SJSA1 (cell line): ENCODE measurements at regions not wholly inside any gene's neighbourhood (a gene's known extent, or its start where the extent isn't known, plus 50 kb on each side); places are given as distances from the start of the nearest gene placed in this dataset.

Source experiments
- DNase-seq, 2 experiments: peaks; one replicate each; pipeline ENCODE4 v3.0.0-alpha.2; 2015 to 2020; ENCODE audit warnings: low spot score in 2 of 2, low read depth in 1 of 2
- H3K27ac ChIP-seq: fragments of 250-450 bp; sonication (Bioruptor Pico); 2 replicates; pipeline ENCODE4 v1.5.1; 2020; ENCODE audit warnings: mild to moderate bottlenecking, moderate library complexity
- H3K27me3 ChIP-seq: fragments of 250-450 bp; sonication (Bioruptor Pico); replicated peaks from 2 replicates; pipeline ENCODE4 v1.5.1; 2020; ENCODE audit warnings: mild to moderate bottlenecking, moderate library complexity
- H3K36me3 ChIP-seq: fragments of 250-450 bp; sonication (Bioruptor Pico); 2 replicates; pipeline ENCODE4 v1.5.1; 2020; ENCODE audit warnings: mild to moderate bottlenecking
- H3K4me1 ChIP-seq: fragments of 250-450 bp; sonication (Bioruptor Pico); replicated peaks from 2 replicates; pipeline ENCODE4 v1.6.1; 2021; ENCODE audit warnings: mild to moderate bottlenecking
- H3K4me3 ChIP-seq: fragments of 250-450 bp; sonication (Bioruptor Pico); 2 replicates; pipeline ENCODE4 v1.5.1; 2020; ENCODE audit warnings: mild to moderate bottlenecking
- H3K9me3 ChIP-seq: fragments of 250-450 bp; sonication (Bioruptor Pico); replicated peaks from 2 replicates; pipeline ENCODE4 v1.5.1; 2020; ENCODE audit warnings: mild to moderate bottlenecking

- H3K9me3 ChIP-seq, result no peaks in the 10 kb centered on the region
- H3K4me1 ChIP-seq, result no peaks in the 10 kb centered on the region
- H3K4me3 ChIP-seq, result no peak overlapping the region
- H3K27me3 ChIP-seq, result peaks cover 10% of the 10 kb centered on the region; the same call in 1 of the 2 replicates
- H3K27ac ChIP-seq, result no peak overlapping the region
- H3K36me3 ChIP-seq, result no peaks in the 10 kb centered on the region
- no peak for DNase-seq
Observed at GRCh38 chr18:34970106-34970505, 71.1 kb upstream of the MAPRE2 start.

DNA sequence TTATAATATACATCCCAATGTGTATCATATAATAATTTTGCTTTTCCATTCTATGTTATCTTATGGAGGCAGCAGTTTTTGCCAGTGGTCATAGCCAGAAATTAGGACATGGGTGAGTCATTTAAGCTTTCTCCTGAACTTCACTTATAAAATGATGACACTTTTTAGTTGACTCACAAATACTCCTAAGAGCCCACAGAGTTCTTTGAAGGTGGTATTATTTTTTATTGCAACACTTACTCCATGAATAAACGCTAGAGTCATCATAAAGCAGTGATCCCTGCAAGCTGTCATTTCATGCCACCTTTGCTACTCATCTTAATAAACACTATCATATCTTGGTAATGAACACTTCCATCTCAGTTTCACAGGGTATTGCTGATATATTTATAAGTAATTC lies 69.9 kb upstream of the MAPRE2 start:
- DNase-seq, result no peak

GRCh38 chr18:34972765-34973414 lies 68.3 kb upstream of the MAPRE2 start:
- no peaks in the 10 kb centered on the region for H3K9me3 ChIP-seq
- no peak overlapping the region for H3K4me3 ChIP-seq
- H3K36me3 ChIP-seq, result no peaks in the 10 kb centered on the region
- DNase-seq, result no peak
- peaks cover 21% of the 10 kb centered on the region for H3K27me3 ChIP-seq
- peaks cover 13% of the 10 kb centered on the region for H3K4me1 ChIP-seq
- H3K27ac ChIP-seq, result no peak overlapping the region

More for the DNA sequence above, 69.9 kb upstream of the MAPRE2 start:
- no peaks in the 10 kb centered on the region for H3K4me1 ChIP-seq
- no peaks in the 10 kb centered on the region for H3K36me3 ChIP-seq
- H3K27ac ChIP-seq, result no peak overlapping the region
- peaks cover 12% of the 10 kb centered on the region for H3K27me3 ChIP-seq
- H3K9me3 ChIP-seq, result no peaks in the 10 kb centered on the region
- H3K4me3 ChIP-seq, result no peak overlapping the region

DNA sequence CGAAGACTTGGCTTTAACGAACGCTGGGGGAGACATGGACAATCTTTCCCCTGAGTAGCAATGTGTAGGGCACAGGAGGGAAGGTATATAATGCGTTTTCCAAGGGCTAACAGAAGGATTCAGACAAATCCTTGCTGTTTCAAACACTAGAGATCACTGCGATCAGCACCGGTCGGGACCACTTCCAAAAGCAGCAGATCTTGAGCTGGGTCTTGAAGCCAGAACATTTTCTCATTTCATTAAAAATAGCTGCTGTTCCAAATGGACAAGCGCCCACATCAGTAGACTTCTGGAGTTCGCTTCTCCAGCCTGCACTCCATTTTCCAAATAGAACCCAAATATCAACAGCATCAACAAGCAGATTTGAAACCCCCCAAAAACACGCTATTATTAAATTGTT lies 65.1 kb upstream of the MAPRE2 start:
- Histone ChIP-seq H3K27me3 (peaks cover 20% of the 10 kb centered on the region), H3K4me1 (peaks cover 26% of the 10 kb centered on the region), H3K4me3 (no peak overlapping the region), H3K27ac (no peak overlapping the region), H3K36me3 (no peaks in the 10 kb centered on the region), H3K9me3 (no peaks in the 10 kb centered on the region)
- no peak for DNase-seq

DNA sequence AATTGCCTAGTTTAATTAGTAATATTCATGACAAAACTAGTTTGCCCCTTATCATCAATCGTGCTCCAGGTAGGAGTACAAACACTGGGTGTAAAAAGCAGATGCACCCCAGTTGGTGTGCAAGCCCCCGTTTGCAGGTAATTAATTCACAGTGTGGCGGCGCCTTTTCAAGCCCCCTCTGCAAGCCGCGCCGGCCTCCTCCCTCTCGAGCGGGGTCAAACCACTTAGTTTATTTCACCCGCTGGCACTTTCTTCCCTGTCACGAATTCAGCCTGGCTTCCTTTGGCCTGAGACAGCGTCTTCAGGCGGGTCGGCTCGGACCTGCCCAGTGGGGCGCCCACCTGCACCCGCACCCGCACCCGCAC lies 64.7 kb upstream of the MAPRE2 start:
- Histone ChIP-seq H3K9me3 (no peaks in the 10 kb centered on the region), H3K27me3 (peaks cover 16% of the 10 kb centered on the region), H3K4me1 (peaks cover 26% of the 10 kb centered on the region)

DNA sequence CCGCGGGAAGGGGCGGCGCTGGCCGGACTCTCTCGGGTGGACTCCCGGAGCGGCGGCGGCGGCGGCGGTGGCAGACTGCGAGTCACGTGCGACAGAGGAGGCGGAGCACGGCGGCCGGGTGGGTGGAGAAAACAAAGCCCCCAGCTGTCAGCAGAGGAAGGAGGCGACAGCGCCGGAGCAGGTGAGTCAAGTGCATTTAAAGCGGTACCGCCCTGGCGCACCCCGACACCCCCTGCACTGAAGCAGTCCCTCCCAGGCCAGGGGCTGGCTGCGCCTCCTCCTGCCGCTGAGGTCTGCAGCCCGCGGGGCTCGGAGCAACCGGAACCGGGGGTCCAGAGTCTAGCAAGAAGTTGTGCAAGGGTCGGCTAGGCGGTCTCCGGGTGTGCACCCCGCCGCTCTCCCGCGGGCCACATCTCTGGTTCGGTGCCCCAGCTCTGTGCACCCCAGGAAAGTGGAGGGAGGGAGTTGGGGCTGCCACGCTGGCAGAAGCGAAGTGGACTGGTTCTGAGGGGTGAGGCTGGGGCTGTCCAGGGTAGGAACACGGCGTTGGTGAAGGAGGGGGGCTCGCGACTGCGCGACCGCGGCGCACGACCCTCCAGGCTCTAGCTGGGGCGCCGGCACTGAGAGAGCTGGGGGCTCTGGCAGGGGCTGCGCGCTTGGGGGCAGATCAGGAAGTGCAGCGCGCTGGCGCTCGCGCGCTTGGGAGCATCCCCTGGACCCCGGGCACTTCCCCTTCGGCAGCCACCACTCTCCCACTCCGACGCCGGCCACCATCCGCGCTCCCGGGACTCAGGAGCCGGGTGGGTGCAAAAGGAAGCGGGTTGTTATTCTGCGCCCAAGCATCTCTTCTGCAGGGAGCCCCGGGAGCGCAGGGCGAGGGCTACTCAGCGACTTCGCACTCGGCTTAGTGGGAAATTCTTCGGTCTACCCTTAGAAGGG lies 64.0 kb upstream of the MAPRE2 start:
- Histone ChIP-seq H3K27me3 (peaks cover 16% of the 10 kb centered on the region), H3K4me3 (peak overlapping the region; percentile 42), H3K27ac (no peak overlapping the region), H3K36me3 (no peaks in the 10 kb centered on the region), H3K4me1 (peaks cover 26% of the 10 kb centered on the region), H3K9me3 (no peaks in the 10 kb centered on the region)
- peak; percentile 32 to 59 for DNase-seq

More for the DNA sequence above, 64.7 kb upstream of the MAPRE2 start:
- DNase-seq, result no peak
- H3K27ac ChIP-seq, result no peak overlapping the region
- no peaks in the 10 kb centered on the region for H3K36me3 ChIP-seq
- H3K4me3 ChIP-seq, result peak overlapping the region; percentile 42

DNA sequence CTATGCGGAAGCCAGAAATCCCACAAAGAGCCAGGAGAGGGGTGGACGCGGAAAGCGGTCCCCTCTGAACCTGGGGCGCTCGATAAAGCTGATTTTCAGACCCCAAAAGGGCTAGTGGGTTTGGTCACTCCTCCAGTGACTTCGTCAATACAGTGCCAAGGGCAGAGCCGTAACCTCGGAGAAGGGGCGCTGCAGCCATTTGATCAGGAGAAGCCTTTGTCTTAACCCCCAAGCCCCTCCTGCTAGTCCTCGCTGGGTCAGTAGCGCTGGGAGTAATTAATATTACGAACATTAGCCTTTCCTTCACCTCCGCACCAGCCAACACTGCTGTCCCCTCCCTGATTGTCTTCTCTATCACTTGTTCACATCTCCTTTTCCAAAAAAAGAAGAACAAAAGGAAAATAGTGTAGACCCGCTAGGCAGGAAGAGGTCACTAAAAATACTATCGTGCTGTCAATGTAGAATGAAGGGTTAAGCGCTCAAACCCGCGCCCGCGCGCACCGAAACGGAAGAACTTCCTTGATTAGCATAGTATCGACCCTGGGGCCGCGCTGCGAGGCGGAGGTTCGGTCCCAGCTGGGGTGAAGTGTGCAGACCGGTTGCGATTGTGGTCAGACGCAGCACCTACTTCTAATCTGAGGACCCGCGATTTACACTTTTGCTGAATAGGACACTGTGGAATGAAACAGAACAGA lies 63.2 kb upstream of the MAPRE2 start:
- peak in 1 of 2 experiments; percentile 29 for DNase-seq
- H3K27ac ChIP-seq, result no peak overlapping the region; the same call in 1 of the 2 replicates
- H3K27me3 ChIP-seq, result peaks cover 16% of the 10 kb centered on the region
- H3K4me3 ChIP-seq, result peak overlapping the region; percentile 42
- no peaks in the 10 kb centered on the region for H3K36me3 ChIP-seq
- peaks cover 26% of the 10 kb centered on the region for H3K4me1 ChIP-seq
- H3K9me3 ChIP-seq, result no peaks in the 10 kb centered on the region

- Histone ChIP-seq H3K27ac (peak overlapping the region; percentile 54), H3K36me3 (no peaks in the 10 kb centered on the region), H3K27me3 (peaks cover 15% of the 10 kb centered on the region), H3K4me3 (peak overlapping the region; percentile 42), H3K4me1 (peaks cover 26% of the 10 kb centered on the region), H3K9me3 (no peaks in the 10 kb centered on the region)
- DNase-seq, result no peak
Observed at GRCh38 chr18:34978533-34978893, 62.7 kb upstream of the MAPRE2 start.

DNA sequence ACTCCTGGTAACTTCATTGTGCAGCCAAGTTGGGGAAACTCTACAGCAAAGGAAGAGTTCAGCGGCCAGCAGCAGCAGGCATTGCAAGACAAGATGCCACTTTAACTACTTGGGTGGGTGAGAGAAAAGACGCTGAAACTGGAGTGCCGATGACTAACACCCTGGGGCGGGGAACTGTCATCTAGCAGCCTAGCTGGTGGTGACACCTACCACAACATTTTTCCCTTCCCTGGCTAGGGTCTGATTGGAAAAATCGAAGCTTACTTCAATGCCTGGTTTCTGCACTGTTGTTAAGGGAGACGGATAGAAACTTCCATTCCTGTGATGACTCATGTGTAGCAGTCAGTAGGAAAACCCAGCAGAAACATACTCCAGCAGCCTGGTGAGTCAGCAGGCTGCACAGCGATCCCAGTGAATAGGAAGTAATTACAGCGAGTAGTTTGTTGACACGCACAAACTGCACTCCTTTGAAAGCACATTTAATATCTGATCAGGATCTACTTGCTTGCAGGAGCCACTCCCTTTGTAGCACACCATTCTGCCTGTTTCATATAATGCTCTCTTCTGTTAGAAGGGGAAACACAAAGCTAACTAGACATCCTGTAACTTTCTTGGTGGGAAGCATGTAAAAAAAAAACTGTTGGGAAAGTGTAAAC lies 62.1 kb upstream of the MAPRE2 start:
- peak; percentile 91 to 94 for DNase-seq
- no peaks in the 10 kb centered on the region for H3K36me3 ChIP-seq
- peak overlapping the region; percentile 54 for H3K27ac ChIP-seq
- H3K9me3 ChIP-seq, result no peaks in the 10 kb centered on the region
- H3K4me1 ChIP-seq, result peaks cover 26% of the 10 kb centered on the region
- peak overlapping the region; percentile 42 for H3K4me3 ChIP-seq
- peaks cover 10% of the 10 kb centered on the region for H3K27me3 ChIP-seq

DNA sequence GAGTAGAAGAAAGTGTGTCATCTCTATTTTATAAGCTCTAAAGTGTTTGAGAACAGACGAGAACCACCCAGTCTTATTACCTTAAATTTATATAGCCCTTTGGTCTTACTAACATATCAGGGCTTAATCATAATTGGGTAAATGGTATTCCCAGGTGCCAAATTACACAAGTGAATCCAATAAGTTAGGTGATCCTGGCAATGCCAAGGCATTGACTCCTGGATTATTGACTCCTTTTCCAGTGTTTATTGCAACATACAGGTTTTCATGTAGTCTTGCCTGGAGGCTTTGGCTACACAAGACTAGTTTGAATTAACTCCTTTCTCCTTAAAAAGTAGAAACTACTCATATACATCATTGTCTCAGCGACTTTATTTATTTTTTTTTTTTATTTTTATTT lies 59.7 kb upstream of the MAPRE2 start:
- Histone ChIP-seq H3K4me3 (no peak overlapping the region), H3K9me3 (no peaks in the 10 kb centered on the region), H3K36me3 (no peaks in the 10 kb centered on the region), H3K27ac (no peak overlapping the region), H3K4me1 (peaks cover 26% of the 10 kb centered on the region), H3K27me3 (peaks cover 7% of the 10 kb centered on the region)
- DNase-seq, result no peak

DNA sequence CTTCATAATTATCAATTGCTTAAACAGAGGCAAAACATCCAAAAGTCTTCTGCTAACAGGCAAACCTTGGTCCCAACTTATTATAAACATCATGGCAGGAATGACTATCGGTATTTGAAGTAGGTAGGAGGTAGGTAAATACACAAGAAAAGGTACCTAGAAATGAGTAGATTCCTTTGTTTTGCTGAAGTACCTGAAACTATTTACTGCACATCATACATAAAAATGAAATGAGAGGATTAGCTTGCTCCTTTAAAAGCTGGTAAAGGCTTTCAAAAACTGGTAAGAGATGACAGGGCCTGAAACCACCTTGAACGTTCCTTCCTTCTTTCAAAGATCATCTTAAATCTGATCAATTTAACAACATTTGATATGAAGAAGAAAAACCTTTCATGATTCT lies 55.2 kb upstream of the MAPRE2 start:
- H3K4me3 ChIP-seq, result no peak overlapping the region
- no peaks in the 10 kb centered on the region for H3K27me3 ChIP-seq
- no peaks in the 10 kb centered on the region for H3K9me3 ChIP-seq
- no peak overlapping the region for H3K27ac ChIP-seq
- DNase-seq, result no peak
- H3K4me1 ChIP-seq, result no peaks in the 10 kb centered on the region
- H3K36me3 ChIP-seq, result no peaks in the 10 kb centered on the region

DNA sequence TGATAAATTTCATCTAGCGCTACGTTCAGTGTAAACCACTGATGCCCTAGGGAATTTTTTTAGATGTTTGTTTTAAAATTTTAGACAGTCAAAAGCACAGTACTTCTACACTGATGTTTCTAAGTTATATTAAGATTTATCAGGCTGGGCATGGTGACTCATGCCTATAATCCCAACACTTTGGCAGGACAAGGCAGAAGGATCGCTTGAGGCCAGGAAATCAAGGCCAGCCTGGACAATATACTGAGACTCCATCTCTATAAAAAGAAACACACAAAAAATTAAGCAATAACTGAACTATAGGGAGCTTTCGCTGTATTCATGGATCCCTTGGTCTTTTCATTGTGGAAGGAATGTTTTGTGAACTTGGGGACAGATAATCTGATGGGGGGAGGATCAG lies 50.6 kb upstream of the MAPRE2 start:
- no peaks in the 10 kb centered on the region for H3K4me1 ChIP-seq
- no peaks in the 10 kb centered on the region for H3K27me3 ChIP-seq
- no peak for DNase-seq
- H3K27ac ChIP-seq, result no peak overlapping the region
- H3K9me3 ChIP-seq, result no peaks in the 10 kb centered on the region
- no peak overlapping the region for H3K4me3 ChIP-seq
- H3K36me3 ChIP-seq, result no peaks in the 10 kb centered on the region

DNA sequence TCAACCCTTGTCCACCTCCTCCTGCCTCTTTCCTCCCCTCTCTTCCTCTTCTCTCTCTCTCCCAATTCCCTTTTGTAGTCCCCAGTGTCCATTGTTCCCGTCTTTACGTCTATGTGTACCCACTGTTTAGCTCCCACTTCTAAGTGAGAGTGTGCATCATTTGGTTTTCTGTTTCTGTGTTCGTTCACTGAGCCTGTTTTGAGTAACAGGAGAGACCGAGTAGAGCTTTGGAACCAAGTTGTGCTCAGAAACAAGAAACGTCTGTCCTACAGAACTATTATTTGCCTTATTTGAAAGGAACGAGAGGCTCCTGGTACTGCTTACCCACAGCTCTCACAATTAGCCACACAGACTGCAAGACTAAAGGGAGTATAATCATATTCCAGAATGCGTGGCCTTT lies 50.1 kb upstream of the MAPRE2 start:
- Histone ChIP-seq H3K4me3 (no peak overlapping the region), H3K9me3 (no peaks in the 10 kb centered on the region), H3K4me1 (no peaks in the 10 kb centered on the region), H3K27me3 (no peaks in the 10 kb centered on the region), H3K27ac (no peak overlapping the region), H3K36me3 (no peaks in the 10 kb centered on the region)
- no peak for DNase-seq
